GM19468 (cell line): ENCODE measurements at regions not wholly inside any gene's neighbourhood (a gene's known extent, or its start where the extent isn't known, plus 50 kb on each side); places are given as distances from the start of the nearest gene placed in this dataset.
"Not testable (repeated sequence)": the region's sequence is repeated elsewhere in the genome, so short reads cannot be mapped to it uniquely, and the experiment has no call there.

Experiments
- ATAC-seq: cut with Tn5 transposase; IDR thresholded peaks from one replicate; pipeline ENCODE4 v1.9.1; 2021; ENCODE audit warnings: mild to moderate bottlenecking, moderate library complexity, moderate number of reproducible peaks; ENCODE audit not compliant: unreplicated experiment; ENCODE audit errors: extremely low read depth

GRCh38 chr15:26001201-26001600, 138.1 kb upstream of the ATP10A start:
- ATAC-seq, result no peak

- ATAC-seq, result no peak
Observed at GRCh38 chr15:25993506-25993905, 130.4 kb upstream of the ATP10A start.

GRCh38 chr15:25990220-25990619, 127.1 kb upstream of the ATP10A start:
- ATAC-seq, result no peak

DNA sequence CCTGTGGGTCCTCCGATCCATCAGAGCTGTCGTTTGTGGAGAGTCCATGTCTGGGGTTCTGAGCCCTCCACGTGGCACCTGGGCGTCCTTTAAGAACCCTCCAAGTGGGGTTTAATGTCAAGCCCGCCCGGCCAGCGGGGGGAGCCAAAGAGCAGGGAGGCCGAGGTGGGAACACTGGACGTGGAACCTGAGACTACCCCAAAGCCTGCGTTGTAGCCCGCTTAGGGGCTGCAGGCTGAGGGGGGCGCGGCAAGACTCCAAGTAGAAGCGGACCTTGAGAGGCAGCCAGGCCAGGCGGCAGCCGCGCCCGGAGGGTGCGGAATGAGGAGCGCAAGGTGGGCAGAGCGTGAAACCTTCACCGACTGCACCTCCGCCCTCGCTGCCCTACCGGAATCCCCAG, 126.2 kb upstream of the ATP10A start:
- no peak for ATAC-seq

- not testable (repeated sequence) for ATAC-seq
Observed at GRCh38 chr15:25988716-25989115, 125.6 kb upstream of the ATP10A start.

DNA sequence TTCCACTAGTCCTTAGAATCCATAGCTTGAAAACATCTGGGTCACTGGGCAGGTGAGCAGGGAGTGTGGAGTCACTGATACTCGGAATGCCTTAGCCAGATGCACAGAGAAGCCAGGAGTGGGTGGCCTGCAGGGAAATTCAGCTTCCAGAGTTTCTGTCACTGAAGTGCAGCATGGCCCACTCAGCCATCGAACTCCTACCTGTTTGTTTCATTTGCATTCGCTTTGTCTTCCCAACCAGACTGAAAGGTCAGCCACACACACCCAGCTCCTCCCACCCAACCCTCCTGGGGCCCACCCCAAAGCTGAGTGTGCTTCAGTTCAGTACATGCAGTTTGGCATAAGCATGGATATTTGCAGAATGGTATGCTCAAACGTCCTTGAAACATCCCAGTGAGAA, 124.5 kb upstream of the ATP10A start:
- ATAC-seq, result no peak

DNA sequence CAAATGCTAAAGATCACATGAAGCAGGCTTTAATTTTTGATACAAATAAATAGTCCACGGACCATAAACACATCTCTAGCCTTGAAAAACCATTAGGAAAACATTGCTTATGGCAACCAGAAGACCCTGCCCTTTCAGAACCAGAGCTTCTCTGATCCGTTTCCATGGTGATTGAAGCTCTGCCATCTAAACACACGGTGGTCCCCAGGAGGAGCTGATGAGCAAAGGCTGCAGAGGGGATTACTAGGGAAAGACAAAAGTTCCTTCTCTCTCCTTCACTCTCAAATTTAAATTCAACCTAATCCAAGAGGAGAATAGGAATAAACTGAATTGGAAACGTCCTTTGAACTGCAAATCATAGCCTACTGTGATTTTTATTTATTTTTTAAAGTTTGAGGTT, 122.0 kb upstream of the ATP10A start:
- ATAC-seq, result no peak

- no peak for ATAC-seq
Observed at GRCh38 chr15:25982736-25983135, 119.6 kb upstream of the ATP10A start.

GRCh38 chr15:25981114-25981513, 118.0 kb upstream of the ATP10A start:
- ATAC-seq, result no peak

DNA sequence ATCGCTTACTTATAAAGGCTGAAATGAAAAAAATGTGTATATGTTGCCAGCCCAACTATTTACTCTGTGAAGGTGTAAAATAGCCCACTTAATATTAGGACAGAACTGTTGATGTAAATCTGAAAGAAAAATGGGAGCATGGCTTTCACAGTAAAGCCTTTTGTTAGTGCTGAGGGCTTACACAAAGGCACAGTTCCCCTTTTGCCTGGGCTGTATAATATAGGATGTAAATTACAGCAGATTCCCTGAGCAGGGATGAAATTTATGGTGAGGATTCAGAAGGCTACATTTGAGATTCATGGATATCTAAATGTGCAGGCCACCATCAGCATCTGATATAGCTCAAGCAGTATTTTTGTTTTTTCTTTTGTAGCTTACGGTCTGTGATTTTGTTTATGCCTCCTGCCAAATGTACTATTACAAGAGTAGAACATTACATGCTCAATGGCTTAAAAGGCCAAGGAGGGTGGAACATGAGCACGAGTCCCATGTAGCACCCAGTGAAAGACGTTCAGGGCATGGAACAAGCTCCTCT, 109.1 kb upstream of the ATP10A start:
- no peak for ATAC-seq

GRCh38 chr15:25971053-25971452, 107.9 kb upstream of the ATP10A start:
- ATAC-seq, result no peak

DNA sequence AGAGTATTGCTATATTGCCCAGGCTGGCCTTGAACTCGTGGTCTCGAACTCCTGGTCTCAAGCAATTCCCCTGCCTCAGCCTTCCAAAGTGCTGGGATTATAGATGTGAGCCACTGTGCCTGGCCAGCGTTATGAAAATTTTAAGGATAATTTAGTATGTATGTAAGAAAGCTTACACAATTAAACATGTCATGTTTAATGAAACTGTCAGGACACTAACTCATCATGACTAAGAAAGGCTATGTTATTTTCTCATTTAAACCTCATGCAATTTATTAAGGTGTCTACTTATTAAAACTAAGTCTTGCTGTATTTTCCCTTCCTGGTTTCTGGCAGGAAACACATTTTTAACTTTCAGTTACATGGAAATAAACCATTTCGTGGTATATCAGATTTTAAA, 106.8 kb upstream of the ATP10A start:
- no peak for ATAC-seq

DNA sequence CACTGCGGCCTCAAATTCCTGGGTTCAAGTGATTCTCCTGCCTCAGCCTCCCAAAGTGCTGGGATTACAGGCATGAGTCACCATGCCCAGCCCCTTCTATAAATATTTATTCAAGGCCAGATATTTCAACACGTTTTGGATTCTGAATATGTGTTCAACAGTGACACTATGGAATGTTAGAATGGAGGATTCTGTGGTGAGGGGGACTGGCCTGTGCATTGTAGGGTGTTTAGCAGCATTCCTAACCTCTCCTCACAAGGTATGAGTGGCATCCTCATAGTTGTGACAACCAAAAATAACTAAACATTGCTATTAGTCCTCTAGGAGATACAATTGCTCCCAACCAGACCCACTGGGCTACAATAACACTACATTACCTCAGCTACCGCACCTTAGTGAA, 104.0 kb upstream of the ATP10A start:
- no peak for ATAC-seq

- no peak for ATAC-seq
Observed at GRCh38 chr15:25965326-25965725, 102.2 kb upstream of the ATP10A start.

- no peak for ATAC-seq
Observed at GRCh38 chr15:25960273-25960672, 97.1 kb upstream of the ATP10A start.

- ATAC-seq, result no peak
Observed at GRCh38 chr15:25959100-25959499, 96.0 kb upstream of the ATP10A start.

DNA sequence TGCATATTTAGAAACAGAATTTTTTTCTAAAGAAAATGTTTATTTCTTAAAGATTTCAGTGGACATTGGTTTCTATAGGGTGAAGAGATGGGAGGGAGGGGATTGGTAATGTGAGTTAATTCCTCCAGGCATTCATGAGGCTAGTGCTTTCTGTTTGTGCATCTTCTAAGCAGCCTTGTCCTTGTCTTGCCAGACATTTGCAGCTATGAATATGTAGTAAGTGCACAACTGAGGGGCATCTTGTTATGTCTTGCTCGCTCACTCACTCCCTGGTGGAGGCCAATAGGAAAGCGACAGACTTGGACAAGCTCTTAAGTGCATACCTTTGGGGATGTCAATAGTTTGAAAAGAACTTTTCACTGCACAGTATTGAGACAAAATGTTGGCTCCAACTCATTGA, 92.5 kb upstream of the ATP10A start:
- no peak for ATAC-seq

DNA sequence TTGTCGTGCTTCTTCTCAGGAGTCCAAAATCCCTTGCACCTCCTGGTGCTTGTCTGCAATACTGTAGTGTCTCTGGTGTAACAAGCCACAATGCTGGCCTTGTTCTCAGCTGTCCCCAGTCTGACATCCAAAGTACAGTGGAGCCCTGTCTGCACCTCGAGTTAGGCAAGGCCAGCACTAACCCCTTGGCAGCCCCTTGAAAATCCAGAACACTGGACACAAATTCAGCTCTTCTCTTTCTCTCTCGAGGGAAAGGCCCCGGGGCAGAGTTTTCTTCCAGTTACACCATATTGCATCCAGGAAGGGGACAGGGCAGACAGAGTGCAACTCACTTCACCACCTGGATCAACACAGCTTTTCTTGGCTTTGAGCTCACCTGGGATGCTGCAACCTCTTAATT, 91.3 kb upstream of the ATP10A start:
- no peak for ATAC-seq

DNA sequence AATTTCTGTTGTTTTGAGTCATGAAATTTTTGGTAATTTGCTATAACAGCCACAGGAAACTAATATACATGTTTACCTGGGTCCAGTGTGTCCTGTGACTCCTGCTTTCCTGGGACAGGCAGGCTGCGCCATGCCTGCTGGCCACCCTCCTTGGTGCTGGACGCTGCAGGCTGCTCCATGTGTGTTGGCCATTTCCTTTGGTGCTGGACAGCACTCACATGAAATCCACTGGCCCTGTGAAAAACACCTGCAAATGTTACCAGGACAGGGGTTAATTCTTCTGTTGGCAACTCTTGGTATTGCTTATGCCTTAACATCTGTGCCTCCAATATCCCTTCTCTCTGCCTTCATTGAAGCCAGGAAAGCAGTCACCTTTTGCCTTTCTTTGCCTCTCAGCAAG, 86.9 kb upstream of the ATP10A start:
- no peak for ATAC-seq

GRCh38 chr15:25947323-25948314, 84.5 kb upstream of the ATP10A start:
- no peak for ATAC-seq

DNA sequence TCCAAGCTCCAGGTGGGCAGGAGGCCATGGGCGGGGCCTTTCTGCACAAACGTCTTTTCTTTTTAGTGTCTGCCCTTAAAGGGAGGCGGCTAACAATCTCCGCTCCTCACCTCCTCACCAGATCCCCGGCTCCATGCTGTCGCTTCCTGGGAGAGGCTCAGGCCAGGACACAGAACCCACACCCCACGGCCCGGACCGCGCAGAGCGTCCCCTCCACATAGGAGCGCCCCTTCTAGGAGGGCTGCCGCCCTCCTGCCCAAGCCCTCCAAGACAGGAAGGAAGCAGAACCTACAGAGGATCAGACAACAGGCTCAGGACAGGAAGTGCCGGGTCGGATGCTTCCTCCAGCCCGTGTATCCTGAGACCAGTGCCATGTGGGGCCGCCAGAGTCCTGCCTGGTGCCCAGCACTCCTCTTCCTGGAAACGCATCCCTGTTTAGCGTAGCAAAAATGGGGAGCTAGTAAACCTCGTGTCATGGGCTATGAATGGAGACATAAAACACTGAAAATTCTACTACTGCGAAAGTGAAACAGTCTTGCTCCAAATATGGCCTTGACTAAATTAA, 83.2 kb upstream of the ATP10A start:
- no peak for ATAC-seq
